ENCODE measurements at regions not wholly inside any gene's neighbourhood (a gene's known extent, or its start where the extent isn't known, plus 50 kb on each side); places are given as distances from the start of the nearest gene placed in this dataset.

DNA sequence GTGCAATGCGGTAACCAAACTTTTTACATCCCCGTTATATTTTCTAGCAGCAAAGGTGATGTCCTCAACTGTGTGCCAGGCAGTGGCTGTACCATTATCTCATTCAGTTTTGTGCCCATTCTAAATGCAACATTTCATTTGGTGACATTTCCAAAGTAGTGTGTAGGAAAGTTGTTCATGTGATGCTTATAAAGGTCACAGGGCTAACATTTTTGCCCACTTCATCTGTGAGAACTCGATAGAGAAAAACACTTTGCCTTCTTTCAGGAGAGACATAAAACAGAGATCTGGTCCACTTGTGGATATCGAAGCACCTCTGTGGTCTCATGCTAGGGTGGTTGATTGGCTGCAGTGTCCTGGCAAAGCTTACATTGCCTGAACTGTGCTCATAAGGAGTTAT, 414.2 kb upstream of the PDE3A start:
- H3K4me3 Mint-ChIP-seq, result no peak overlapping the region
- H3K27ac Mint-ChIP-seq, result no peak overlapping the region
- H3K36me3 Mint-ChIP-seq (ENCODE audit: low read depth), result no peaks in the 10 kb centered on the region
- DNase-seq (no peak), ATAC-seq (no peak)
- H3K9me3 Mint-ChIP-seq, result peaks cover 4% of the 10 kb centered on the region
- H3K4me1 Mint-ChIP-seq, result no peaks in the 10 kb centered on the region
- H3K27me3 Mint-ChIP-seq, result no peaks in the 10 kb centered on the region

DNA sequence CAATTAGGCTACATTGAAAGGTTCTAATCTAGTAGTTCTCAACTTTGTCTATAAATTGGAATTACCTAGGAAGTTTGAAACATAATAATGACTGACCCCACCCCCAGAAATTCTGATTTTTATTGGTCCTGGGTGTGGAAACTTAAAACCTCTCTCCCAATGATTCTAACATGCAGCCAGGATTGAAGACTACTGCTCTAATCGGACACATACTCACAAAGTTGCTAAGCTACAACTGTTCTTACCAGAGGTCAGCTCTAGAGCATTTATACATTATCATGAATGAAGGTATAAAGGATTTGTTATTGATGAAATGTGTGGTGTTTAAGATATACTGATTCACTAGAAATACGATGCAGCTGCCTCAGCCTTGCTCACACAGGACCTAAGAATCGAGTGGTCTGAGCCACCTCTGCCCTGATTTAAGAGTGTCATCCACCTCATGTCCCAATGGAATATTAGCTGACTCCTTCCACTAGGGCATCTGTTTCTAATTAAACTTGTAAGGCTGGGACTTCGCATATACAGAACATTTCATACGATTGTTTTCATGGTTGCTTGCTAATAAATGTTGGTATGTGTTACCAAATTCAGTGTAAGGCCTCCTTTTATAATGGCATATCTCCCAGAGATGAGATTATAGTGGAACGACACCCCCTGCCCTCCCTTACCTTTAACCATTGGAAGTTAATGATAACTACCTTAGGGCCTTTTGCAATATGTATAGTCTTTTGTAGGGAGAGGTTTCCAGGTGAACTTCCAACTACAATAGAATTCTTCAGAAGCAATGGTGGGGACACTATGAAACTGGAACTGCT, 410.8 kb upstream of the PDE3A start:
- no peaks in the 10 kb centered on the region for H3K4me1 Mint-ChIP-seq
- ATAC-seq, result no peak
- H3K27me3 Mint-ChIP-seq, result no peaks in the 10 kb centered on the region
- H3K36me3 Mint-ChIP-seq (ENCODE audit: low read depth), result no peaks in the 10 kb centered on the region
- H3K9me3 Mint-ChIP-seq, result no peaks in the 10 kb centered on the region
- H3K4me3 Mint-ChIP-seq, result no peak overlapping the region
- no peak overlapping the region for H3K27ac Mint-ChIP-seq
- DNase-seq, result no peak

DNA sequence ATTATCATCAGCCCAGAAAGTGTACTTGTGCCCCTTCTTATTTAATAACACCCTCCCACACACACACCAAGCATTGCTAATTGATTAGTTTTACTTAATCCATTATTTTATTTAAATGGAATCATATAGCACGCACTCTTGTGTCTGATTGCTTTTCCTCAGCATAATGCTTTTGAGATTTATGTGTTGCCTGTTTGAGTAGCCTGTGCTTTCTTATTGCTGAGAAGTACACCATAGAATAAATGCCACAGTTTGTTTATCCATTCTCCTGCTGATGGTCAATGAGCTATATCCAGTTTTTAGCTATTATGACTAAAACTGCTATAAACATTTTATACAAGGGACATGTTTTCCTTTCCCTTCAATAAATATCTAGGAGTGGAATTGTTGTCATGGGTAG, 409.9 kb upstream of the PDE3A start:
- no peaks in the 10 kb centered on the region for H3K9me3 Mint-ChIP-seq
- no peaks in the 10 kb centered on the region for H3K36me3 Mint-ChIP-seq (ENCODE audit: low read depth)
- ATAC-seq (no peak), DNase-seq (no peak)
- no peaks in the 10 kb centered on the region for H3K4me1 Mint-ChIP-seq
- H3K4me3 Mint-ChIP-seq, result no peak overlapping the region
- no peaks in the 10 kb centered on the region for H3K27me3 Mint-ChIP-seq
- H3K27ac Mint-ChIP-seq, result no peak overlapping the region

DNA sequence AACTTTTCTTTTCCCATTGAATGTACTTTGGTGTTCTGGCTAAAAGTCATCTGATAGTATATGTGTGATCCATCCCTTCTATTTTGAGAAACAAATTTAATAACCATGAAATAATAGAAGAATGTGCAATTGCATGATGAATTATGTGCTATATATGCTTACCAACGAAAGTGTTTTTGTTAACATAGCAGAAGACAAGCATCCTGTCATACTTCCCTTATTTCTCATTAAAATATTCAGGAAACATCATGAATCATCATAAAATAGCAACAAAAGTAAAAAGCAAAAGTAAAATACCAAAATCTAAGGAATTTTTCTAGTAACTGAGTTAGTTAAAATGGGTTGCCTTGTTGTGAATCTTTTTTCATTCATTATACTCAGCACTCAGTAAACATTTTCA, 409.0 kb upstream of the PDE3A start:
- Mint-ChIP-seq H3K36me3 (ENCODE audit: low read depth) (no peaks in the 10 kb centered on the region), H3K4me3 (no peak overlapping the region), H3K4me1 (no peaks in the 10 kb centered on the region), H3K27me3 (no peaks in the 10 kb centered on the region), H3K9me3 (no peaks in the 10 kb centered on the region), H3K27ac (no peak overlapping the region)
- no peak for ATAC-seq
- no peak for DNase-seq

DNA sequence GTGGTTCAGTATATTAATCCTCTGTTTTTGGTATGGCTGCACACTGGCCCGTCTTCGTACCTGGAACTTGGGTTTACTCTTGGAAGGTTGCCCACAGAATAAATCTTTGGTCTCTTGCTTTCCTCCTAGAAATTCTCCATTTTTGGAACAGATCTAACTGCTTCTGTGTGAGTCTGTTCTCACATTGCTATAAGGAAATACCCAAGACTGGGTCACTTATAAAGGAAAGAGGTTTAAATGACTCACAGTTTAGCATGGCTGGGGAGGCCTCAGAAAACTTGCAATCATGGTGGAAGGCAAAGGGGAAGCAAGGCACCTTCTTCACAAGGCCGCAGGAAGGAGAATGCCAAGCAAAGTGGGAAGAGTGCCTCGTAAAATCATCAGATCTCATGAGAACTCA, 407.8 kb upstream of the PDE3A start:
- Mint-ChIP-seq H3K36me3 (ENCODE audit: low read depth) (no peaks in the 10 kb centered on the region), H3K9me3 (no peaks in the 10 kb centered on the region), H3K27ac (no peak overlapping the region), H3K4me3 (no peak overlapping the region), H3K4me1 (no peaks in the 10 kb centered on the region), H3K27me3 (no peaks in the 10 kb centered on the region)
- DNase-seq, result no peak
- no peak for ATAC-seq

DNA sequence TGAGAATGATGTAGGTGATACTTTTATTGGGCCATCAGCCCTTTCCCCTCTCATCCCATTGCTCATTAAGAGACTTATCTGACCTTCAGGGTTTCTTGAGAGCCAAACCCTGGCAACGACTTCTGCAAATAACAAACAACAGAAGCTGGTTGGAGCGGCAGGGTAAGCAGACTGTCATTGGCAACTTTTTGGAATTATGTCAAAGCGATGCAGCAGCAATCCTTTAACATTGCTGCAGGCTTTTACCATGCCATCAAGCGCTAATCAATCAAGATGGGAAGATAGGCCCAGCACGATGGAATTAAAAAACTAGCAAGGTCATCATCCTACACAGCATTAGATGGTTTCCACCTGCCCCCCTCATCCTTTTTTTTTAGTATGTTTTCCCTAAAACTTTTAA, 406.1 kb upstream of the PDE3A start:
- no peak for ATAC-seq
- H3K4me1 Mint-ChIP-seq, result no peaks in the 10 kb centered on the region
- no peak overlapping the region for H3K4me3 Mint-ChIP-seq
- H3K9me3 Mint-ChIP-seq, result no peaks in the 10 kb centered on the region
- no peak overlapping the region for H3K27ac Mint-ChIP-seq
- no peaks in the 10 kb centered on the region for H3K36me3 Mint-ChIP-seq (ENCODE audit: low read depth)
- H3K27me3 Mint-ChIP-seq, result no peaks in the 10 kb centered on the region
- no peak for DNase-seq

DNA sequence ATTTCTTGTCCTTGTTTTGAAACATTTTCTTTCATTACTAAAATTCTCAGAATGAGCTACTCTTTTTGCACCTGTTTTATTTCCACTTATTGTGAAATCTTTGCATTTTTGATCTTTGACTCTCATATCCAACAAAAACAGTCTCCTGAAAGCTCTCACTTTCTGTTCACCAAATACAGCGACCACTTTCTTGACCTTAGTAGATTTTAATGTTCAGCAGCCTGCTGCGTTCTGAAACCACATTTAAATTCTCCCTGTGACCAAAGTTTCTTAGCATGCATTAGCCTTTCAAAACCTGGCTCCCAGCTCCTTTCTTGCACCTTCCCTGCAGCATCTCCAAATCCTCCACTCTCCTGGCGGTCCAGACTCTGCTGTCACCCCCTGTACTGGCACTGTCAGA, 404.4 kb upstream of the PDE3A start:
- H3K4me3 Mint-ChIP-seq, result no peak overlapping the region
- no peaks in the 10 kb centered on the region for H3K36me3 Mint-ChIP-seq (ENCODE audit: low read depth)
- H3K27me3 Mint-ChIP-seq, result no peaks in the 10 kb centered on the region
- no peaks in the 10 kb centered on the region for H3K4me1 Mint-ChIP-seq
- H3K27ac Mint-ChIP-seq, result no peak overlapping the region
- DNase-seq, result no peak
- ATAC-seq, result no peak
- no peaks in the 10 kb centered on the region for H3K9me3 Mint-ChIP-seq

DNA sequence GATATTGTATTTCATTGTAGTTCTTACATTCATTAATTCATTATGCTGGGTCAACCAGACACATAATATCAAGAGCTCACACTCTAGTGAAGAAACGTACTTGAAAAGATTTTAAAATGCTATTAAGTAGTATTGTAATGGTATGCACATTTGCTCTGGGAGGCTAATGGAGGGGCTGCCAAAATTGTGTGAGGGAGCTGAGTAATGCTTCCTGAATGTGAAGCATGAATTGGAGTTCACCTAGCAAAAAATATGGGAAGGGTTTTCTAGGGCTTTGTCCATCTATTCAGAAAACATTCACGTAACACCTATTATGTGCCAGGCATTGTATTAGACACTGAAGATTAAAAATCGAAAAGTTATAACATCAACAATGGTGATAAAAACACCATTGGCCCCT, 403.8 kb upstream of the PDE3A start:
- Mint-ChIP-seq H3K27ac (no peak overlapping the region), H3K36me3 (ENCODE audit: low read depth) (no peaks in the 10 kb centered on the region), H3K27me3 (peaks cover 2% of the 10 kb centered on the region), H3K4me3 (no peak overlapping the region), H3K4me1 (no peaks in the 10 kb centered on the region), H3K9me3 (no peaks in the 10 kb centered on the region)
- ATAC-seq (no peak), DNase-seq (no peak)

DNA sequence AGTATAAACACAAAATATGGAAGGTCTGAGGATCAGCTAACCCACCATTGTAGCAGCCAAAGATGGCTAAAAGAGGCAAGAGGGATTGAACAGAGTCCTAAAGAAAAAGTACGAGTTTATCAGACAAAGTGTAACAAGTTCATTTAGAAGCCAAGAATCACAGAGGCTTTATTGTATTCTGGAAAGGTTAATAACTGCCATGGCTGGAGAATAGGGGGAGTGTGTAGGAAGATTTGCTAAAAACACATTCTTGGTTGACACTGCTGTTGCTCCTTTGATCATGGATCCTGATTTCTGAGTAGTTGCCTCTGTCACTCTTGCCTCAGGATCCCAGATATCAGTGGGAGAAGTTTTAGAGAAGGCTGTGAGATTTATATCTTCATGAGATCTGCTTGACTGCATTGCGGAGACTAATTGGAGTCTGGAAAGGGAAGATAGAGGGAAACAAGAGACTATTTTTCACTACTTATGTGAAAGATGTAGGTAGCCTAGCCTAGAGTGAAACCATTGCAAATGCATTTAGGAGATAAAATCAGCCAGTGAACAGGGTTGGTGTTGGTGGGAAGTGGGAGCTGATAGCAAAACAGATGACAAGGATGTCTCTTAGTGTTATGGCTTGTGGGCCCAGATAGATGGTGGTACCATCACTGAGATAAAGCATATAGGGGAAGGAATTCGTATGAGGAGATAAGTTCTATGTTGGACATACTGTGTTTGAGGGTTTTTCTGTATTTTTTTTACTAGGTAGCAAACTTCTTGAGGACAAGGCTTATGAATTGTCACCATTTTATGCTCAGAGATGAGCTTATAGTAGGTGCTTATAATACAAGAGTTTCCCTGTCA, 402.9 kb upstream of the PDE3A start:
- Mint-ChIP-seq H3K27ac (no peak overlapping the region), H3K27me3 (peaks cover 2% of the 10 kb centered on the region), H3K9me3 (no peaks in the 10 kb centered on the region), H3K36me3 (ENCODE audit: low read depth) (no peaks in the 10 kb centered on the region), H3K4me1 (no peaks in the 10 kb centered on the region), H3K4me3 (no peak overlapping the region)
- ATAC-seq (no peak), DNase-seq (no peak)

DNA sequence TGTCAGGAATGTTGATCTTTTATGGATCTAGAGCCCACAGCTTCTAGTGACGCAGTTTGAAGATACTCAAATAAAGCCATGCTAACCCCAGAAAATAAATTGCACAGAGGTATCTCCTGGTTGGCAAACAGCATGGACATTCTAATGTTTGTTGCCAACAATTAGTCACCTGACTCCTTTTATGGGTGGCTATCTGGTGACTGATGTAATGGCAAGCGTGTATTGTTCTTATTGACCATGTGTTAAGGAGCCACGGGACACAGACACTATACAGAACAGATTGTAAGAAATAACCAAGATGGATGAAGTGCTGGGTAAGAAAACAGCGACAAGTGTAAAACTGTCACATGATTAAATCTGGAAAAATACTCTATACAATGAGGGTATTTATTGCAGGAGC, 401.3 kb upstream of the PDE3A start:
- Mint-ChIP-seq H3K4me1 (peaks cover 2% of the 10 kb centered on the region), H3K4me3 (no peak overlapping the region), H3K27me3 (peaks cover 2% of the 10 kb centered on the region), H3K27ac (no peak overlapping the region), H3K36me3 (ENCODE audit: low read depth) (no peaks in the 10 kb centered on the region), H3K9me3 (no peaks in the 10 kb centered on the region)
- DNase-seq, result no peak
- no peak for ATAC-seq

DNA sequence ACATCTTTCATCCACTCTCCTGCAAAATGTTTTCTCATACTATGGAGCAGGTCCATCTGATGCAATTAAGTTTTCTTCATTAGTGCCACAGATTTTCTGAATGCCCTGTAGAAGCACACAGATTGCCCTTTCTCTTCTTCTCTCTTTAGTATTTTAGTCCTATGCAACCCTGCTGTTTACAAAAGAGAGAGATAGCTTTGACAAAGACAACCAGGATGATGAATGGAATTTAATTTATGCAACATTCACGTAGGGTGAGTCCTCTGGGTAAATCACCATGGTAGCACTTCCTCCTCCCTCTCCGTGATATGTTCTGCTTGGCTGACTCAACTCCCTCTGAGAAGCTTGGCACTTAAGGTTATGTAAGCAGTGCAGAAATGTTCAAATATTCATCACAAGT, 400.9 kb upstream of the PDE3A start:
- no peak overlapping the region for H3K4me3 Mint-ChIP-seq
- H3K27ac Mint-ChIP-seq, result no peak overlapping the region
- H3K4me1 Mint-ChIP-seq, result peaks cover 6% of the 10 kb centered on the region
- DNase-seq, result no peak
- peaks cover 2% of the 10 kb centered on the region for H3K27me3 Mint-ChIP-seq
- H3K9me3 Mint-ChIP-seq, result no peaks in the 10 kb centered on the region
- no peaks in the 10 kb centered on the region for H3K36me3 Mint-ChIP-seq (ENCODE audit: low read depth)
- ATAC-seq, result no peak

DNA sequence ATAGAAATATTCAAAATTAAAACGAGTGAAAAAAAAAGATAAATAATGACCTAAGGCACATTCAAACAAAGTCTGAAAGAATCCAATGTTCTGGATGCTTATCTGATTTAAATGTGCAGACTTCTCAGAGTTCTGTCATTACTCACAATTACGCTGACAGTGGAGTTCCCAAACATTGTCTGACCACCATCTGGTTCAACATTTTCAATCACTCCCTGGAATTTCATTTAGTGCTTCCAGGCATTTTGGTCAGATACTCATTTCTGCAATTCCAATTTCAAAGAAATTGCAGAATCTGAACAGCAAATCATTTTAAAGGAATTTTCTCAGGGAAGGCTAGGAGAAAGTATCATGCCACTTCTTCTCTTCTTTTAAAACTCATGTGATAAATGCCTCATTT, 398.2 kb upstream of the PDE3A start:
- no peak for ATAC-seq

DNA sequence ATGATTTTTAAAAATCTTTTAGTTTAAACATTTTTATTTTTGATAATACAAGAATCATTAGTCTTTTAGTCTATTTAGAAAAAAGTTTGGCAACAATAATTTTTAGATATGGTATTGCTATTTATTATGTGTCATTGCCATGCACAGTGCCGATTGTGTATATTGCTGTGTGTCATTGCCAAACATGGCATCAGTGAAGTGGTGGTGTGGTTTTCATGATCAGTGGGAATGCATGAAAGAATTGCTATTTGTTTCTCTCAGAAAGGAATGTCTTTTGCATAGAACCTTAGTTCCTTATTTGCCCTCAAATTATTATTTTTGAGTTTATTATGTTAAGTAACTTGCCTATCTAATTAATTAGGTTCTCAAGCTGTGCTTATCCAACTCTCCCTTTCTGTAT, 397.5 kb upstream of the PDE3A start:
- ATAC-seq (no peak), DNase-seq (no peak)
- no peaks in the 10 kb centered on the region for H3K9me3 Mint-ChIP-seq
- peaks cover 15% of the 10 kb centered on the region for H3K4me1 Mint-ChIP-seq
- peaks cover 2% of the 10 kb centered on the region for H3K27me3 Mint-ChIP-seq
- H3K36me3 Mint-ChIP-seq (ENCODE audit: low read depth), result no peaks in the 10 kb centered on the region
- H3K4me3 Mint-ChIP-seq, result no peak overlapping the region
- no peak overlapping the region for H3K27ac Mint-ChIP-seq

More for the DNA sequence above, 398.2 kb upstream of the PDE3A start:
- Mint-ChIP-seq H3K36me3 (ENCODE audit: low read depth) (no peaks in the 10 kb centered on the region), H3K4me1 (peaks cover 15% of the 10 kb centered on the region), H3K27me3 (peaks cover 2% of the 10 kb centered on the region), H3K9me3 (no peaks in the 10 kb centered on the region), H3K4me3 (no peak overlapping the region), H3K27ac (no peak overlapping the region)
- DNase-seq, result no peak

DNA sequence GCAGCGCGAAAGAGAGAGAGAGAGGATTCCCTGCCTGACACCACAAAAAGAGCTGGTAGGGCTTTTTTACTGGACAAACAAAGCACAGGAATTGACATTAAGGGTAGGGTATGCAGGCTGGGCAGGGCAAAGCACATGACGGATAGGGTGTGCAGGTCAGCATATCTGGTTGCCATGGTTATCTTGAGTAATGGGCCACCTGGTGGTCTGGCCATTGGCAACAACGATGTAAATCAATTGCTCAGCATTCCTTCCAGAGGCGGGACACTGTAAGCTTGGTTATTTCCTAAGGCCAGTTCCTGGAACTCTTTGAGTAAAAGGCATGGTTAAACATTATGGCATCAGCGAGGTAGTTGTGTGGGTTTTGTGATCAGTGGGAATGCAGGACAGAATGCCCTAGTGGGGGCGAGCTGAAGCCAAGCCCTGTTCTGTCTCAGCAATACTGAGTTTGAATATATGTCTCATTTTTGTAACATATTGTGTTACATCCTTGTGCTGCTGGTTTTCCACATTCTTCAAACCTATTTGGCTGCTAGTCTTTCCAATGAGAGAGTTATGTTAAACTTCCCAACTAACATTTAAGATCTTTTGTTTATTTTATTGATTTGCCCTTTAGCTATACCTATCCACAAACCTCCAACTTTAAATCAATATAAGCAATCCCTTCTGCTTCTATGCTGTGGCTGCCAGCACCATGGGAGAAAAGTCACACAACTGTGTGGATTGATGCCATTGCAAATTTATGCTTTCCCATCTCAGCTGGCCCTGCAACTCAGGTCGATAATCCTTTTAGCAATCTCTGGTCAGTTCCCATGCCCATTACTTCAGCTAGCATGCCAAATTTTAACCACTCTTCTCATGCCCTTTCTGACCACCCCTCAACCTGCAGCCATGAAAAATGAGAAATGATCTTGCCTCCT, 396.7 kb upstream of the PDE3A start:
- no peaks in the 10 kb centered on the region for H3K36me3 Mint-ChIP-seq (ENCODE audit: low read depth)
- H3K27ac Mint-ChIP-seq, result no peak overlapping the region
- no peak overlapping the region for H3K4me3 Mint-ChIP-seq
- ATAC-seq, result no peak
- peaks cover 4% of the 10 kb centered on the region for H3K27me3 Mint-ChIP-seq
- H3K4me1 Mint-ChIP-seq, result peaks cover 15% of the 10 kb centered on the region
- no peaks in the 10 kb centered on the region for H3K9me3 Mint-ChIP-seq
- DNase-seq, result no peak
